ENCODE measurements at regions not wholly inside any gene's neighbourhood (a gene's known extent, or its start where the extent isn't known, plus 50 kb on each side); places are given as distances from the start of the nearest gene placed in this dataset.

DNA sequence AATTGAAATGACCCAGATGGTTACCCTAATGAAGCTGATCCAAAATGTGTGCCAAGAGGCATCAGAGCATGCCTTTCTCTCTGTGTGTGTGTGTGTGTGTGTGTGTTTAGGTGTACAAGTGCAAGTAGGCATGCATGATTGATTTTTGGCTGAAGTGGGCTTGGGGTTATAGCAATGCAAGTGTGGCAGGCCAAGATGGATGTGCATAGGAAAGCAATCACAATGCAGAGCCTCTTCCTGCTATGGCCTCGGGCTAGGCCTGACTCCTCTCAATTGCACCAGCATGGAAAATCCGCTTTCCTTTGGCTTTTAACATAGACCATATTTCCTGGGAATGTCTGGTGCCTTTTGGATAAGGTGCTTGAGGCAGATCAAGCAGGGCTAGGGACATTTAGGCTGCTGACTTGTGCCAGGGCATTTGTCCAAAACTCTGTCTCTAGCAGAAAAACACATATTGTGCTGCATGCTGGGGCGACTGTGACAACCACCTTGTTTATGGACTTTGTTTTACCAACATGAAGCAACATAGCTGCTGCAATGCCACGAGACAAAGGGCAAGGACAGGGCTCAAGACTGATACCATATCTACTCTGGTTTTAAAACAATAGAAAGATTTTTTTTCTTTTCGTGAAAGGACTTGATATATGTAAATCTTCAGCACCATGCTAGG lies 395.7 kb downstream of the RAPGEF2 start (continued):
- TF ChIP-seq RNF2 (IDR thresholded peaks at IDR 0.05; ENCODE audit: borderline replicate concordance, low read depth, low read length, missing control alignments, poor library complexity, severe bottlenecking) (no peak), SIN3A (conservative IDR thresholded peaks at IDR 0.05 in 1 of 2, IDR thresholded peaks at IDR 0.05 in 1 of 2; ENCODE audit: low read depth in 1 of 2, low read length in 2 of 2) (no peak), HDAC6 (IDR thresholded peaks at IDR 0.05; ENCODE audit: low read depth, low read length) (no peak), BACH1 (IDR thresholded peaks at IDR 0.05; ENCODE audit: low read length) (no peak)

All from H1 (cell line).